Thyroid gland (tissue), 4 donors: ENCODE measurements at regions not wholly inside any gene's neighbourhood (a gene's known extent, or its start where the extent isn't known, plus 50 kb on each side); places are given as distances from the start of the nearest gene placed in this dataset.

ENCODE experiments used
- CTCF ChIP-seq, 6 experiments: fragments of 200-600 bp in 3 of 6; fragments of 450-650 bp in 3 of 6; sonication (generic) in 3 of 6; IDR thresholded peaks; one replicate each; pipeline ENCODE4 v1.5.1; 2016 to 2019; ENCODE audit warnings: antibody characterized with exemption in 6 of 6, mild to moderate bottlenecking in 2 of 6, inconsistent platforms in 1 of 6, moderate library complexity in 1 of 6
- POLR2A ChIP-seq, 2 donors: fragments of 450-650 bp; IDR thresholded peaks; one replicate each; pipeline ENCODE4 v1.6.1; 2017; ENCODE audit warnings: antibody characterized with exemption in 2 of 2, mild to moderate bottlenecking in 2 of 2, moderate library complexity in 1 of 2

- TF ChIP-seq CTCF (IDR thresholded peaks at IDR 0.05) = no peak
- no peak for TF ChIP-seq POLR2A (IDR thresholded peaks at IDR 0.05)
Measured at GRCh38 chr10:106502641-106503040, 661.9 kb downstream of the SORCS1 start.
